MM.1S (cell line): ENCODE measurements at regions not wholly inside any gene's neighbourhood (a gene's known extent, or its start where the extent isn't known, plus 50 kb on each side); places are given as distances from the start of the nearest gene placed in this dataset.

Source experiments
- DNase-seq: peaks from one replicate; pipeline ENCODE4 v3.0.0-alpha.2; 2015
- H2AFZ ChIP-seq: fragments of 300-600 bp; sonication (generic); 2 replicates; pipeline ENCODE4 v1.6.0; 2016; ENCODE audit warnings: antibody characterized with exemption, low read length
- H3F3A ChIP-seq: fragments of 300-600 bp; sonication (generic); 2 replicates; pipeline ENCODE4 v1.6.1; 2016; ENCODE audit warnings: mild to moderate bottlenecking, antibody characterized with exemption, low read length, moderate library complexity, mixed read lengths; ENCODE audit not compliant: insufficient read depth
- H3K27ac ChIP-seq: fragments of 300-600 bp; sonication (generic); 2 replicates; pipeline ENCODE4 v1.5.1; 2016; ENCODE audit warnings: mild to moderate bottlenecking, low read length
- H3K27me3 ChIP-seq: fragments of 300-600 bp; sonication (generic); replicated peaks from 2 replicates; pipeline ENCODE4 v1.6.0; 2016; ENCODE audit warnings: low read length; ENCODE audit not compliant: insufficient read depth
- H3K36me3 ChIP-seq: fragments of 300-600 bp; sonication (generic); replicated peaks from 2 replicates; pipeline ENCODE4 v1.6.1; 2016; ENCODE audit warnings: mild to moderate bottlenecking, low read length, mixed read lengths; ENCODE audit not compliant: insufficient read depth
- H3K4me1 ChIP-seq: fragments of 300-600 bp; sonication (generic); 2 replicates; pipeline ENCODE4 v1.6.1; 2016; ENCODE audit warnings: low read length, mixed read lengths
- H3K4me2 ChIP-seq: fragments of 300-600 bp; sonication (generic); 2 replicates; pipeline ENCODE4 v1.6.0; 2016; ENCODE audit warnings: low read depth, low read length
- H3K4me3 ChIP-seq: fragments of 300-600 bp; sonication (generic); 2 replicates; pipeline ENCODE4 v1.5.1; 2016; ENCODE audit warnings: low read length, mixed read lengths
- H3K79me2 ChIP-seq: fragments of 300-600 bp; sonication (generic); 2 replicates; pipeline ENCODE4 v1.6.1; 2016; ENCODE audit warnings: mixed run types, low read length, mixed read lengths
- H3K9ac ChIP-seq: fragments of 300-600 bp; sonication (generic); 2 replicates; pipeline ENCODE4 v1.6.1; 2016; ENCODE audit warnings: low read length, mixed read lengths
- H3K9me2 ChIP-seq: fragments of 300-600 bp; sonication (generic); replicated peaks from 2 replicates; pipeline ENCODE4 v1.6.1; 2016; ENCODE audit warnings: mild to moderate bottlenecking, low read length, mixed read lengths; ENCODE audit not compliant: insufficient read depth
- H3K9me3 ChIP-seq: fragments of 300-600 bp; sonication (generic); replicated peaks from 2 replicates; pipeline ENCODE4 v1.6.1; 2016; ENCODE audit warnings: mild to moderate bottlenecking, low read length, mixed read lengths; ENCODE audit not compliant: insufficient read depth
- H4K20me1 ChIP-seq: fragments of 300-600 bp; sonication (generic); 2 replicates; pipeline ENCODE4 v1.6.1; 2016; ENCODE audit warnings: mild to moderate bottlenecking, low read length, moderate library complexity, mixed read lengths; ENCODE audit not compliant: insufficient read depth
- EZH2 ChIP-seq: fragments of 300-600 bp; sonication (generic); optimal IDR thresholded peaks from 2 replicates; pipeline ENCODE3; 2017; ENCODE audit warnings: low read depth, mild to moderate bottlenecking, antibody characterized with exemption, low read length, mixed read lengths
- EZH2phosphoT487 ChIP-seq: fragments of 300-600 bp; sonication (generic); IDR thresholded peaks from 2 replicates; pipeline ENCODE4 v1.6.1; 2018; ENCODE audit warnings: antibody characterized with exemption, low read length
- TF ChIP-seq, protein P1 (sequence below): fragments of 300-600 bp; sonication (generic); IDR thresholded peaks from 2 replicates; pipeline ENCODE4 v1.5.1; 2016; ENCODE audit warnings: antibody characterized with exemption, low read length, mixed read lengths

DNA sequence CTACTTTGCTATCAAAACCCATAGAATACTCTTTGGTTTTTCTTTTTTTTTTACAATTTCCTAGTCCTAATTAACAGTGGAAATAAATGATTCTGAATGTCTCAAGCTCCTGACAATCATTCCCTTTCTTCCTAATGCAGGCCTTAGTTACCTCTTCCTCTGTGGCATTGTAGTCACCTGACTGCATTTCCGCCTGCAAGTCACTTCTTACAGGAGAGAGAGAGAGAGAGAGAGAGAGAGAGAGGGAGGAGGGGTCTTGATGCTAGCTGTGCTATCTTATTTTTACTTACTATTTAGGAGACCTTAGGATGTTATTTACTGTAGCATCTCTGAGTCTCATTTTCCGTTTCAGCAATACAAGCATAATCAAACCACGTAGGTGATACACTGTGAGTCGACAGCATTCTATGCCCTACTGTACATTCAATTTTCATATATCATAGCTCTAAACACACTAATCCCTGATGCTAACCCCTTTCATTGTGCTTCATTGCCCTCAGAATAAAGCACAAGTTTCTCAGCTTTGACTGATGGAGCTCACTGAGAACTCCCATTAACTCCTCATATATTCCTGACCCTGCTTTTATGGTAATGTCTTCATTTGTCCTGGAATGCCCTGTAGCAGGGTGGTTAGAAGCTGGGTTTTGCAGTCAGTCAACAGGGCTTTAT lies 1237.3 kb downstream of the XPNPEP1 start:
- Histone ChIP-seq H4K20me1 (no peaks in the 10 kb centered on the region), H3K36me3 (no peaks in the 10 kb centered on the region), H3K4me2 (no peak overlapping the region), H3K79me2 (no peaks in the 10 kb centered on the region), H3K4me3 (no peak overlapping the region), H3K9me3 (no peaks in the 10 kb centered on the region), H2AFZ (no peak overlapping the region), H3K27me3 (no peaks in the 10 kb centered on the region), H3K9ac (no peak overlapping the region), H3K4me1 (no peaks in the 10 kb centered on the region), H3K9me2 (no peaks in the 10 kb centered on the region), H3K27ac (no peak overlapping the region), H3F3A (no peaks in the 10 kb centered on the region)
- TF ChIP-seq, protein P1, sequence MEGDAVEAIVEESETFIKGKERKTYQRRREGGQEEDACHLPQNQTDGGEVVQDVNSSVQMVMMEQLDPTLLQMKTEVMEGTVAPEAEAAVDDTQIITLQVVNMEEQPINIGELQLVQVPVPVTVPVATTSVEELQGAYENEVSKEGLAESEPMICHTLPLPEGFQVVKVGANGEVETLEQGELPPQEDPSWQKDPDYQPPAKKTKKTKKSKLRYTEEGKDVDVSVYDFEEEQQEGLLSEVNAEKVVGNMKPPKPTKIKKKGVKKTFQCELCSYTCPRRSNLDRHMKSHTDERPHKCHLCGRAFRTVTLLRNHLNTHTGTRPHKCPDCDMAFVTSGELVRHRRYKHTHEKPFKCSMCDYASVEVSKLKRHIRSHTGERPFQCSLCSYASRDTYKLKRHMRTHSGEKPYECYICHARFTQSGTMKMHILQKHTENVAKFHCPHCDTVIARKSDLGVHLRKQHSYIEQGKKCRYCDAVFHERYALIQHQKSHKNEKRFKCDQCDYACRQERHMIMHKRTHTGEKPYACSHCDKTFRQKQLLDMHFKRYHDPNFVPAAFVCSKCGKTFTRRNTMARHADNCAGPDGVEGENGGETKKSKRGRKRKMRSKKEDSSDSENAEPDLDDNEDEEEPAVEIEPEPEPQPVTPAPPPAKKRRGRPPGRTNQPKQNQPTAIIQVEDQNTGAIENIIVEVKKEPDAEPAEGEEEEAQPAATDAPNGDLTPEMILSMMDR, result no peak
- no peak for TF ChIP-seq EZH2phosphoT487
- TF ChIP-seq EZH2, result no peak
- no peak for DNase-seq

DNA sequence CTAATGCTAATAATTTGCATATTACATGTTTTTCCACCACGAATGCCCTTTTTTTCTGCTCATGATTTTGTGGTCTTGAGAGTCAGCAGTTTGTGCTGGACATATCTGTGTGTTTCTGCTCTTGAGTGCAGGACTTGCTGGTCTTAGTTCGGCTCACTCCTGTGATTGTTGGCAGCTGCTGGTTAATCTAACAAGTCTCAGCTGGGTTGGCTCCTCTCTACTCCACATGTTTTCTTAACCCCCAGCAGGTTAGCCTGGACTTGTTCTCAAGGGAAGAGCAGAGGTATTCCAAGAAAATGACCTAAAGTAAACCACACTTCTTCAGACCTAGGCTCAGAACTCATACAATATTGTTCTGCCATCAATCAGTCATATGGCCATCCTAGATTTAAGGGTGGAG lies 1238.9 kb downstream of the XPNPEP1 start:
- TF ChIP-seq EZH2phosphoT487 (no peak), EZH2 (no peak)
- TF ChIP-seq, protein P1, result no peak
- Histone ChIP-seq H3K4me2 (no peak overlapping the region), H3K27me3 (no peaks in the 10 kb centered on the region), H3F3A (no peaks in the 10 kb centered on the region), H3K4me1 (no peaks in the 10 kb centered on the region), H3K27ac (no peak overlapping the region), H3K9me2 (no peaks in the 10 kb centered on the region), H2AFZ (no peak overlapping the region), H3K9ac (no peak overlapping the region), H3K4me3 (no peak overlapping the region), H3K36me3 (no peaks in the 10 kb centered on the region), H4K20me1 (no peaks in the 10 kb centered on the region), H3K9me3 (no peaks in the 10 kb centered on the region), H3K79me2 (no peaks in the 10 kb centered on the region)
- DNase-seq, result no peak

DNA sequence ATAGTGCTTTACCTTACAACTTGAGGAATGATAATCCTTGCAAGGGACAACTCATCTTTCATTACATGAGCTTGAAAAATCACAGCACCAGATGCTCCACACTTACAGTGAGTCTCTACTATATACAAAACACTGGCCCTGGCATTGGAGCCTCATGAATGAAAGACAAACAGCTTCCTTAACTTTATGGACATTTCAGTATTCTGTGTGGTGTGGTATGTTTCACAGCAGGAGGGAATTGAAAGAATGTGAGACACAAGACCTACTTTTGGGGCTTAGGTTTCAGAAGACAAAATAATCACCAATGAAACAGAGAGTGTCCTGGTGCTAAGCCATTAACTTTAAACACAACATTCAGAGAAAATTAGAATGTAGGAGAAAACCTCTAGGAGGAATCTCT lies 1249.6 kb downstream of the XPNPEP1 start:
- Histone ChIP-seq H3F3A (no peaks in the 10 kb centered on the region), H3K9me3 (no peaks in the 10 kb centered on the region), H3K9ac (no peak overlapping the region), H3K4me1 (no peaks in the 10 kb centered on the region), H3K27ac (no peak overlapping the region), H4K20me1 (no peaks in the 10 kb centered on the region), H3K36me3 (no peaks in the 10 kb centered on the region), H2AFZ (no peak overlapping the region), H3K79me2 (no peaks in the 10 kb centered on the region), H3K9me2 (no peaks in the 10 kb centered on the region), H3K4me3 (no peak overlapping the region), H3K4me2 (no peak overlapping the region), H3K27me3 (no peaks in the 10 kb centered on the region)
- no peak for DNase-seq
- no peak for TF ChIP-seq EZH2
- TF ChIP-seq EZH2phosphoT487, result no peak
- TF ChIP-seq, protein P1, result no peak
